Motor neuron (in vitro differentiated cells): ENCODE measurements at regions not wholly inside any gene's neighbourhood (a gene's known extent, or its start where the extent isn't known, plus 50 kb on each side); places are given as distances from the start of the nearest gene placed in this dataset.

Experiments
- ATAC-seq, 8 experiments: fragments of 200-7000 bp; cut with Tn5 transposase; replicated peaks in 6 of 8; 2 replicates each; pipeline ENCODE4 v1.8.0; 2021; ENCODE audit warnings: mild to moderate bottlenecking in 8 of 8, moderate library complexity in 8 of 8
- H3K27ac ChIP-seq, 2 donors: fragments of 250-450 bp; sonication (Bioruptor Pico); 2 replicates each; pipeline ENCODE4 v1.9.0; 2021; ENCODE audit warnings: antibody characterized with exemption in 2 of 2, mild to moderate bottlenecking in 2 of 2, moderate library complexity in 1 of 2
- H3K4me1 ChIP-seq, 2 donors: fragments of 250-450 bp; sonication (Bioruptor Pico); replicated peaks in 1 of 2; 2 replicates each; pipeline ENCODE4 v1.6.1; 2021; ENCODE audit warnings: antibody characterized with exemption in 2 of 2, mild to moderate bottlenecking in 2 of 2, moderate library complexity in 1 of 2
- H3K4me3 ChIP-seq, 5 donors: fragments of 250-450 bp; sonication (Bioruptor Pico); 2 replicates each; pipeline ENCODE4 v1.9.0; 2021; ENCODE audit warnings: antibody characterized with exemption in 5 of 5, mild to moderate bottlenecking in 5 of 5, moderate library complexity in 4 of 5
- WGBS, 10 experiments: fragments of 450-650 bp; shearing (Covaris generic); methylation state at CpG; one replicate each; pipeline ENCODE4 v1.0.0; 2022; 5-methylcytosine and 5-hydroxymethylcytosine counted together
- in situ Hi-C, 9 experiments: fragments of 400-800 bp; cut with MboI; loops; one replicate each; pipeline ENCODE4 v1.15.0; 2021; ENCODE audit warnings: low sequenced_read_pairs in 9 of 9, low pct_unique_long_range_greater_than_20kb in 2 of 9; ENCODE audit not compliant: unreplicated experiment in 9 of 9

- ATAC-seq, result no peak
- Histone ChIP-seq H3K27ac (no peak overlapping the region), H3K4me1 (peaks cover 0 to 15% of the 10 kb centered on the region in 2 donors), H3K4me3 (no peak overlapping the region)
- in situ Hi-C loops, result no loop called here
Observed at GRCh38 chr5:68382640-68383039, 167.1 kb downstream of the PIK3R1 start.

GRCh38 chr5:68383888-68384310, 168.3 kb downstream of the PIK3R1 start:
- no peak overlapping the region for H3K27ac ChIP-seq
- peak in 2 of 8 experiments; percentile 16 to 38 for ATAC-seq
- in situ Hi-C loops, result no loop called here
- peaks cover 0 to 10% of the 10 kb centered on the region in 2 donors for H3K4me1 ChIP-seq
- 0 to 92% (median 83%) methylated on average over 1 to 2 of the region's 2 CpGs; no CpG with 5 or more reads in 4 of the 10 experiments for WGBS, 10 experiments
- H3K4me3 ChIP-seq, result no peak overlapping the region

- ATAC-seq, result no peak
- in situ Hi-C loops, result no loop called here
- 92 to 100% (median 96%) methylated on average over 1 to 2 of the region's 2 CpGs; no CpG with 5 or more reads in 6 of the 10 experiments for WGBS, 10 experiments
- Histone ChIP-seq H3K27ac (no peak overlapping the region), H3K4me1 (peaks cover 0 to 10% of the 10 kb centered on the region in 2 donors), H3K4me3 (no peak overlapping the region)
Observed at GRCh38 chr5:68384936-68385594, 169.5 kb downstream of the PIK3R1 start.

GRCh38 chr5:68385936-68386335, 170.4 kb downstream of the PIK3R1 start:
- no peak overlapping the region for H3K27ac ChIP-seq
- ATAC-seq, result no peak
- peaks cover 0 to 10% of the 10 kb centered on the region in 2 donors for H3K4me1 ChIP-seq
- H3K4me3 ChIP-seq, result no peak overlapping the region
- WGBS, 10 experiments, result 53 to 100% (median 90%) methylated on average over 1 to 2 of the region's 2 CpGs; no CpG with 5 or more reads in 5 of the 10 experiments
- in situ Hi-C loops, result no loop called here

GRCh38 chr5:68387074-68387796, 171.7 kb downstream of the PIK3R1 start:
- Histone ChIP-seq H3K4me1 (peaks cover 0 to 10% of the 10 kb centered on the region in 2 donors), H3K4me3 (no peak overlapping the region), H3K27ac (no peak overlapping the region)
- WGBS, 10 experiments, result 58 to 100% (median 83%) methylated on average over 1 to 4 of the region's 4 CpGs; no CpG with 5 or more reads in 1 of the 10 experiments
- in situ Hi-C loops, result no loop called here
- peak in 5 of 8 experiments; percentile 17 to 79 (median 62) for ATAC-seq

GRCh38 chr5:68389618-68390017, 174.1 kb downstream of the PIK3R1 start:
- no peak overlapping the region for H3K4me3 ChIP-seq
- in situ Hi-C loops, result no loop called here
- WGBS, 10 experiments, result 72 to 93% (median 85%) methylated on average over 1 to 3 of the region's 3 CpGs; no CpG with 5 or more reads in 2 of the 10 experiments
- H3K4me1 ChIP-seq, result peaks cover 0 to 10% of the 10 kb centered on the region in 2 donors
- no peak overlapping the region for H3K27ac ChIP-seq
- no peak for ATAC-seq

- in situ Hi-C loops, result no loop called here
- H3K4me3 ChIP-seq, result no peak overlapping the region
- WGBS, 10 experiments, result 19 to 71% (median 58%) methylated on average over 1 to 2 of the region's 2 CpGs; no CpG with 5 or more reads in 2 of the 10 experiments
- H3K4me1 ChIP-seq, result no peaks in the 10 kb centered on the region
- ATAC-seq, result no peak
- no peak overlapping the region for H3K27ac ChIP-seq
Observed at GRCh38 chr5:68392617-68393016, 177.1 kb downstream of the PIK3R1 start.

- Histone ChIP-seq H3K4me3 (no peak overlapping the region), H3K27ac (no peak overlapping the region), H3K4me1 (no peaks in the 10 kb centered on the region)
- no peak for ATAC-seq
- 77 to 91% (median 87%) methylated on average over 2 to 7 of the region's 8 CpGs; no CpG with 5 or more reads in 2 of the 10 experiments for WGBS, 10 experiments
- in situ Hi-C loops, result no loop called here
Observed at GRCh38 chr5:68395302-68395701, 179.7 kb downstream of the PIK3R1 start.

GRCh38 chr5:68395926-68396511, 180.5 kb downstream of the PIK3R1 start:
- WGBS, 10 experiments, result 86 to 100% (median 100%) methylated on average over 1 of the region's 2 CpGs; no CpG with 5 or more reads in 5 of the 10 experiments
- ATAC-seq, result no peak
- in situ Hi-C loops, result no loop called here

GRCh38 chr5:68396722-68397121, 181.2 kb downstream of the PIK3R1 start:
- H3K4me1 ChIP-seq, result no peaks in the 10 kb centered on the region
- no peak for ATAC-seq
- WGBS, 10 experiments, result 86 to 100% (median 93%) methylated on average over 2 to 4 of the region's 4 CpGs; no CpG with 5 or more reads in 6 of the 10 experiments
- H3K4me3 ChIP-seq, result no peak overlapping the region
- H3K27ac ChIP-seq, result no peak overlapping the region
- in situ Hi-C loops, result no loop called here

More at GRCh38 chr5:68395926-68396511, 180.5 kb downstream of the PIK3R1 start:
- H3K4me1 ChIP-seq, result no peaks in the 10 kb centered on the region
- H3K27ac ChIP-seq, result no peak overlapping the region
- no peak overlapping the region for H3K4me3 ChIP-seq

GRCh38 chr5:68398146-68398812, 182.7 kb downstream of the PIK3R1 start:
- 80 to 100% (median 100%) methylated on average over 1 of the region's 1 CpG; no CpG with 5 or more reads in 5 of the 10 experiments for WGBS, 10 experiments
- no peak overlapping the region for H3K27ac ChIP-seq
- in situ Hi-C loops, result no loop called here
- no peaks in the 10 kb centered on the region for H3K4me1 ChIP-seq
- no peak for ATAC-seq
- H3K4me3 ChIP-seq, result no peak overlapping the region

- peak in 3 of 8 experiments; percentile 53 to 76 (median 75) for ATAC-seq
- Histone ChIP-seq H3K27ac (no peak overlapping the region), H3K4me1 (peaks cover 8 to 13% of the 10 kb centered on the region in 2 donors), H3K4me3 (no peak overlapping the region)
- in situ Hi-C loops, result no loop called here
- WGBS, 10 experiments, result 0 to 100% (median 75%) methylated on average over 1 to 4 of the region's 4 CpGs; no CpG with 5 or more reads in 3 of the 10 experiments
Observed at GRCh38 chr5:68403301-68403700, 187.7 kb downstream of the PIK3R1 start.

GRCh38 chr5:68404246-68404645, 188.7 kb downstream of the PIK3R1 start:
- in situ Hi-C loops, result no loop called here
- ATAC-seq, result no peak
- H3K27ac ChIP-seq, result no peak overlapping the region
- peaks cover 8 to 13% of the 10 kb centered on the region in 2 donors for H3K4me1 ChIP-seq
- no peak overlapping the region for H3K4me3 ChIP-seq
